HG03460 (cell line): ENCODE measurements at regions not wholly inside any gene's neighbourhood (a gene's known extent, or its start where the extent isn't known, plus 50 kb on each side); places are given as distances from the start of the nearest gene placed in this dataset.
"Not testable (repeated sequence)": the region's sequence is repeated elsewhere in the genome, so short reads cannot be mapped to it uniquely, and the experiment has no call there.

ENCODE experiments used
- ATAC-seq: cut with Tn5 transposase; IDR thresholded peaks from one replicate; pipeline ENCODE4 v1.9.1; 2021; ENCODE audit not compliant: unreplicated experiment

GRCh38 chr15:21357056-21357455 lies 83.2 kb downstream of the POTEB3 start:
- not testable (repeated sequence) for ATAC-seq

- ATAC-seq: not testable (repeated sequence)
Measured at GRCh38 chr15:21355944-21356343, 84.4 kb downstream of the POTEB3 start.

- not testable (repeated sequence) for ATAC-seq
Measured at GRCh38 chr15:21354597-21354996, 85.7 kb downstream of the POTEB3 start.

GRCh38 chr15:21352670-21353318 lies 87.5 kb downstream of the POTEB3 start:
- ATAC-seq: not testable (repeated sequence)

- ATAC-seq: not testable (repeated sequence)
Measured at GRCh38 chr15:21344960-21345359, 95.3 kb downstream of the POTEB3 start.

- not testable (repeated sequence) for ATAC-seq
Measured at GRCh38 chr15:21344500-21344899, 95.8 kb downstream of the POTEB3 start.

GRCh38 chr15:21337028-21337427 lies 103.3 kb downstream of the POTEB3 start:
- not testable (repeated sequence) for ATAC-seq

GRCh38 chr15:21324720-21325460 lies 115.4 kb downstream of the POTEB3 start:
- not testable (repeated sequence) for ATAC-seq

- ATAC-seq: peak; percentile 51
Measured at GRCh38 chr15:21284353-21284752, 155.9 kb downstream of the POTEB3 start.

- peak; percentile 95 for ATAC-seq
Measured at GRCh38 chr15:21283210-21283609, 157.1 kb downstream of the POTEB3 start.

- ATAC-seq: not testable (repeated sequence)
Measured at GRCh38 chr15:21280272-21280671, 160.0 kb downstream of the POTEB3 start.

- peak; percentile 51 for ATAC-seq
Measured at GRCh38 chr15:21272176-21272982, 167.9 kb downstream of the POTEB3 start.

GRCh38 chr15:21271566-21271965 lies 168.7 kb downstream of the POTEB3 start:
- ATAC-seq: no peak

- no peak for ATAC-seq
Measured at GRCh38 chr15:21270474-21270873, 169.8 kb downstream of the POTEB3 start.

- not testable (repeated sequence) for ATAC-seq
Measured at GRCh38 chr15:21269673-21270072, 170.6 kb downstream of the POTEB3 start.

- ATAC-seq: no peak
Measured at GRCh38 chr15:21269121-21269520, 171.2 kb downstream of the POTEB3 start.

- no peak for ATAC-seq
Measured at GRCh38 chr15:21268436-21268940, 171.8 kb downstream of the POTEB3 start.

- no peak for ATAC-seq
Measured at GRCh38 chr15:21267671-21268395, 172.5 kb downstream of the POTEB3 start.

- ATAC-seq: no peak
Measured at GRCh38 chr15:21267226-21267625, 173.1 kb downstream of the POTEB3 start.

- ATAC-seq: not testable (repeated sequence)
Measured at GRCh38 chr15:21265628-21266027, 174.7 kb downstream of the POTEB3 start.
